PC-3 (cell line): ENCODE measurements at regions not wholly inside any gene's neighbourhood (a gene's known extent, or its start where the extent isn't known, plus 50 kb on each side); places are given as distances from the start of the nearest gene placed in this dataset.

Experiments used
- ATAC-seq: fragments of 200-7000 bp; cut with Tn5 transposase; 2 replicates; pipeline ENCODE4 v1.9.1; 2020; ENCODE audit warnings: mild to moderate bottlenecking, moderate library complexity
- BruUV-seq: library from RNA; stranded (reverse); fragments of 400-500 nt; replicated peaks from 2 replicates; lab custom pipeline; 2021; lab: Mats Ljungman, UMichigan
- CTCF ChIA-PET: fragments of 300-600 bp; sonication (Branson Sonifier 250); formaldehyde crosslinking; loops from one replicate; lab custom pipeline; 2022; ENCODE audit warnings: antibody characterized with exemption; lab: Charles Lee
- POLR2A ChIA-PET: fragments of 300-600 bp; sonication (Branson Sonifier 250); formaldehyde crosslinking; loops from one replicate; lab custom pipeline; 2022; ENCODE audit warnings: antibody characterized with exemption; ENCODE audit not compliant: unreplicated experiment; lab: Charles Lee
- DNase-seq: peaks from one replicate; pipeline ENCODE4 v3.0.0-alpha.2; 2015
- H2AFZ ChIP-seq: fragments of 300-600 bp; sonication (generic); 2 replicates; pipeline ENCODE4 v1.6.0; 2016; ENCODE audit warnings: antibody characterized with exemption, low read length
- H3F3A ChIP-seq: fragments of 300-600 bp; sonication (generic); one replicate; pipeline ENCODE4 v1.6.0; 2017; ENCODE audit warnings: antibody characterized with exemption, low read length, control low read depth, mild to moderate bottlenecking; ENCODE audit not compliant: unreplicated experiment
- H3K27ac ChIP-seq: fragments of 300-600 bp; sonication (generic); 2 replicates; pipeline ENCODE4 v1.5.1; 2016; ENCODE audit warnings: mild to moderate bottlenecking, low read length
- H3K27me3 ChIP-seq: fragments of 300-600 bp; sonication (generic); 2 replicates; pipeline ENCODE4 v1.6.1; 2016; ENCODE audit warnings: low read length, mixed read lengths
- H3K36me3 ChIP-seq: fragments of 300-600 bp; sonication (generic); 2 replicates; pipeline ENCODE4 v1.6.1; 2016; ENCODE audit warnings: low read depth, mixed run types, low read length, mixed read lengths
- H3K4me1 ChIP-seq: fragments of 300-600 bp; sonication (generic); 2 replicates; pipeline ENCODE4 v1.5.1; 2016; ENCODE audit warnings: low read length; ENCODE audit not compliant: insufficient read depth
- H3K4me2 ChIP-seq: fragments of 300-600 bp; sonication (generic); 2 replicates; pipeline ENCODE4 v1.6.0; 2016; ENCODE audit warnings: low read length
- H3K4me3 ChIP-seq: fragments of 300-600 bp; sonication (generic); 2 replicates; pipeline ENCODE4 v1.5.1; 2016; ENCODE audit warnings: mild to moderate bottlenecking, low read length, mixed read lengths
- H3K79me2 ChIP-seq: fragments of 300-600 bp; sonication (generic); 2 replicates; pipeline ENCODE4 v1.6.1; 2017; ENCODE audit warnings: low read length, mixed read lengths
- H3K9ac ChIP-seq: fragments of 300-600 bp; sonication (generic); 2 replicates; pipeline ENCODE4 v1.6.0; 2016; ENCODE audit warnings: mild to moderate bottlenecking, low read length
- H3K9me2 ChIP-seq: fragments of 300-600 bp; sonication (generic); replicated peaks from 2 replicates; pipeline ENCODE4 v1.6.1; 2016; ENCODE audit warnings: mixed run types, low read length, mixed read lengths
- H3K9me3 ChIP-seq: fragments of 300-600 bp; sonication (generic); 2 replicates; pipeline ENCODE4 v1.6.1; 2016; ENCODE audit warnings: low read length, mixed read lengths
- H4K20me1 ChIP-seq: fragments of 300-600 bp; sonication (generic); 2 replicates; pipeline ENCODE4 v1.6.1; 2016; ENCODE audit warnings: low read length, mixed read lengths
- EZH2 ChIP-seq: fragments of 300-600 bp; sonication (generic); IDR thresholded peaks from one replicate; pipeline ENCODE4 v1.6.1; 2017; ENCODE audit warnings: antibody characterized with exemption, mild to moderate bottlenecking, low read length; ENCODE audit not compliant: unreplicated experiment
- EZH2phosphoT487 ChIP-seq: fragments of 300-600 bp; sonication (generic); IDR thresholded peaks from 2 replicates; pipeline ENCODE4 v1.6.1; 2018; ENCODE audit warnings: mild to moderate bottlenecking, antibody characterized with exemption, low read length, borderline replicate concordance
- intact Hi-C: fragments of 100-400 bp; cut with micrococcal nuclease; formaldehyde crosslinking; loops from 2 replicates; pipeline ENCODE4 v1.9.0; 2023
- TF ChIP-seq, protein P1 (sequence below): fragments of 300-600 bp; sonication (generic); conservative IDR thresholded peaks from 2 replicates; pipeline ENCODE4 v1.5.1; 2017; ENCODE audit warnings: antibody characterized with exemption, low read depth, mild to moderate bottlenecking, low read length

DNA sequence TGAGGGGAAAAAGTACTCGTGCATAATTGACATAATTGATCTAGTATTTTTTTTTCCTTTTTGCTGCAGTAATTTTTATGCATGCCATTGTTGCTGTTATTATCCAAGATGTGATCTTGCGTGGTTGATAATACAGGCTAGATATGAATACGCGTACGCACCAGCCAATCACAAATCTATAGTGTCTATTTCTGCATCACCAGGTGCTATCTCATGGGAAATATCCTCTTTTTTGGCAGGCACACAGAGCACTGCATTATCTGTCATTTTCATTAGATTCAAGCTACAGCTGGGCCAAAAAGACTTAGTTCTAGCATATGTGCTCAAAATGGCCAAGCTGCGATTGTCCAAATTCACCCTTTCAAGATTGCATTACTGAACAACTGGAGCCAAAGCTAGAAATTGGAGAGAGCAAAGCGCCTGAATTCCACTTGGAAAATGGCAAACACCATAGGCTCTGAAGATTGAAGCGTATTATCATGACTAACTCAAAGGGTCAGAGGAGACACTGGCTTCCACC, 181.1 kb downstream of the TSHZ3 start:
- no peaks in the 10 kb centered on the region for H4K20me1 ChIP-seq
- DNase-seq, result no peak
- no peaks in the 10 kb centered on the region for H3K36me3 ChIP-seq
- H3K4me1 ChIP-seq, result no peaks in the 10 kb centered on the region
- no TSS peak for BruUV-seq
- H3K27me3 ChIP-seq, result no peaks in the 10 kb centered on the region
- CTCF ChIA-PET, result no interaction called here
- no peaks in the 10 kb centered on the region for H3F3A ChIP-seq
- no peaks in the 10 kb centered on the region for H3K9me2 ChIP-seq
- H3K79me2 ChIP-seq, result no peaks in the 10 kb centered on the region
- H3K4me3 ChIP-seq, result no peak overlapping the region
- no peak overlapping the region for H3K27ac ChIP-seq
- no peak overlapping the region for H3K9ac ChIP-seq
- intact Hi-C loops, result no loop called here
- no peak overlapping the region for H2AFZ ChIP-seq
- POLR2A ChIA-PET, result interaction anchor here (0.6 kb wide), 1 partner anchor 525 kb away, joined by 10 read pairs; no protein-coding TSS in a partner anchor
- TF ChIP-seq EZH2 (no peak), EZH2phosphoT487 (no peak)
- TF ChIP-seq, protein P1, sequence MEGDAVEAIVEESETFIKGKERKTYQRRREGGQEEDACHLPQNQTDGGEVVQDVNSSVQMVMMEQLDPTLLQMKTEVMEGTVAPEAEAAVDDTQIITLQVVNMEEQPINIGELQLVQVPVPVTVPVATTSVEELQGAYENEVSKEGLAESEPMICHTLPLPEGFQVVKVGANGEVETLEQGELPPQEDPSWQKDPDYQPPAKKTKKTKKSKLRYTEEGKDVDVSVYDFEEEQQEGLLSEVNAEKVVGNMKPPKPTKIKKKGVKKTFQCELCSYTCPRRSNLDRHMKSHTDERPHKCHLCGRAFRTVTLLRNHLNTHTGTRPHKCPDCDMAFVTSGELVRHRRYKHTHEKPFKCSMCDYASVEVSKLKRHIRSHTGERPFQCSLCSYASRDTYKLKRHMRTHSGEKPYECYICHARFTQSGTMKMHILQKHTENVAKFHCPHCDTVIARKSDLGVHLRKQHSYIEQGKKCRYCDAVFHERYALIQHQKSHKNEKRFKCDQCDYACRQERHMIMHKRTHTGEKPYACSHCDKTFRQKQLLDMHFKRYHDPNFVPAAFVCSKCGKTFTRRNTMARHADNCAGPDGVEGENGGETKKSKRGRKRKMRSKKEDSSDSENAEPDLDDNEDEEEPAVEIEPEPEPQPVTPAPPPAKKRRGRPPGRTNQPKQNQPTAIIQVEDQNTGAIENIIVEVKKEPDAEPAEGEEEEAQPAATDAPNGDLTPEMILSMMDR, result no peak
- no peak overlapping the region for H3K4me2 ChIP-seq
- no peak for ATAC-seq
- no peaks in the 10 kb centered on the region for H3K9me3 ChIP-seq

DNA sequence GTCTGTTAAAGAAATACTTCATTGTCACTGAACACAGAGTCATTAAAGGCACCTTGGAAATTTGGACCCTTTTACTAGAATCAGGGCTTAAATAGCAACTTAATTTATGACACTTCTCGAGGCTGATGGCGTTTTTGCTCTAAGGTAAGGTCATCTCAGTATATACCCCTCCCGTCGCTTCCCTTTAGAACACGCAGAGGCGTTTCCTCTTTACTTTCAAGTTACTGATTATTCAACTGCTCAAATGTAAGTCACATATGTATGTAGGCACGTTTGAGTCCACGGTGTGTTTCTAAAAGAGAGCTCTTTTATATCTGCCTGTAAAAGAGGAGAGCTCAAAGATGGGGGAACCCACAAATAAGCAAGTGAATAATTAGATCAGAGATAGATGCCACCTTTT, 181.5 kb downstream of the TSHZ3 start:
- Histone ChIP-seq H3K36me3 (no peaks in the 10 kb centered on the region), H3K9me3 (no peaks in the 10 kb centered on the region), H3K4me2 (no peak overlapping the region), H4K20me1 (no peaks in the 10 kb centered on the region), H2AFZ (no peak overlapping the region), H3F3A (no peaks in the 10 kb centered on the region), H3K4me3 (no peak overlapping the region), H3K27ac (no peak overlapping the region), H3K27me3 (no peaks in the 10 kb centered on the region), H3K4me1 (no peaks in the 10 kb centered on the region), H3K79me2 (no peaks in the 10 kb centered on the region), H3K9me2 (no peaks in the 10 kb centered on the region), H3K9ac (no peak overlapping the region)
- no peak for ATAC-seq
- DNase-seq, result no peak
- POLR2A ChIA-PET, result interaction anchor here (0.6 kb wide), 1 partner anchor 525 kb away, joined by 10 read pairs; no protein-coding TSS in a partner anchor
- TF ChIP-seq, protein P1, result no peak
- TF ChIP-seq EZH2phosphoT487 (no peak), EZH2 (no peak)
- BruUV-seq, result no TSS peak
- intact Hi-C loops, result no loop called here
- CTCF ChIA-PET, result no interaction called here

DNA sequence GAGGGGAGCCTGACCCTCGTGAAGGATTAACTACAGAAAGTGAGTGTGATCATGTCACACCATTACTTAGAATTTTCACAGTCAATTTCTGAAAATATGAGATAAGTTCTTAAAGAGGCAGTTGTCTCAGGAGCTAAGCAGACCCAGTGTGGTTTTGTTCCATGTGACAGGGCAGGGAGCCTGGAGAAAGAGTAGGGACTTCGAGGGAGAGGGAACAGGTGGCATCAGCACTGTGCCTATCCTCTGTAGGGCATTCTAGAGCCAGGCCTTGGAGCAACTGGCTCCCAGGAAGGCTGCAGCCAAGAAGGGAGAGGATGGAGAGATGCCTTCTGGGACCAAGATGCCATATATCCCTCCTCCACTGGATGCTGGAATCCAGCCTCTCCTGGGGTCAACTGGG, 183.0 kb downstream of the TSHZ3 start:
- intact Hi-C loops, result no loop called here
- H4K20me1 ChIP-seq, result no peaks in the 10 kb centered on the region

More for the DNA sequence above, 183.0 kb downstream of the TSHZ3 start:
- BruUV-seq, result no TSS peak
- Histone ChIP-seq H3K27ac (no peak overlapping the region), H3K27me3 (no peaks in the 10 kb centered on the region), H3K4me1 (no peaks in the 10 kb centered on the region), H3K4me2 (no peak overlapping the region), H3K36me3 (no peaks in the 10 kb centered on the region), H3K9ac (no peak overlapping the region), H2AFZ (no peak overlapping the region), H3K79me2 (no peaks in the 10 kb centered on the region), H3K9me3 (no peaks in the 10 kb centered on the region), H3K4me3 (no peak overlapping the region), H3F3A (no peaks in the 10 kb centered on the region), H3K9me2 (no peaks in the 10 kb centered on the region)
- POLR2A ChIA-PET, result no interaction called here
- TF ChIP-seq EZH2phosphoT487 (no peak), EZH2 (no peak)
- TF ChIP-seq, protein P1, result no peak
- DNase-seq (no peak), ATAC-seq (no peak)
- CTCF ChIA-PET, result no interaction called here
